Panc1 (cell line): ENCODE measurements at regions not wholly inside any gene's neighbourhood (a gene's known extent, or its start where the extent isn't known, plus 50 kb on each side); places are given as distances from the start of the nearest gene placed in this dataset.

Source experiments
- CTCF ChIP-seq: fragments of 450-650 bp; IDR thresholded peaks from 2 replicates; pipeline ENCODE4 v1.5.1; 2017; ENCODE audit warnings: mild to moderate bottlenecking
- POLR2AphosphoS5 ChIP-seq: IDR thresholded peaks from 2 replicates; pipeline ENCODE4 v1.6.1; 2012; ENCODE audit warnings: mild to moderate bottlenecking, low read depth, low read length, moderate library complexity
- REST ChIP-seq, 2 experiments: IDR thresholded peaks; 2 replicates each; pipeline ENCODE4 v1.6.1; 2011 to 2012; ENCODE audit warnings: low read depth in 2 of 2, control low read depth in 1 of 2, low read length in 1 of 2, mild to moderate bottlenecking in 1 of 2, moderate library complexity in 1 of 2; ENCODE audit not compliant: insufficient read depth in 1 of 2
- SIN3A ChIP-seq: IDR thresholded peaks from 2 replicates; pipeline ENCODE4 v1.6.1; 2012; ENCODE audit warnings: low read depth, mild to moderate bottlenecking, low read length, moderate library complexity, borderline replicate concordance; ENCODE audit not compliant: insufficient read depth
- TCF7L2 ChIP-seq: IDR thresholded peaks from 2 replicates; pipeline ENCODE4 v1.6.1; 2011; ENCODE audit warnings: mild to moderate bottlenecking, low read depth, low read length, inconsistent platforms

- no peak for TF ChIP-seq POLR2AphosphoS5
- TF ChIP-seq CTCF, result no peak
- no peak for TF ChIP-seq SIN3A
- no peak for TF ChIP-seq REST (IDR thresholded peaks at IDR 0.05; ENCODE audit: insufficient read depth in 1 of 2, low read depth in 2 of 2, low read length in 1 of 2)
- no peak for TF ChIP-seq TCF7L2
These were observed 64.3 kb downstream of the EDN1 start for GRCh38 chr6:12354499-12354898.
